ENCODE measurements at regions not wholly inside any gene's neighbourhood (a gene's known extent, or its start where the extent isn't known, plus 50 kb on each side); places are given as distances from the start of the nearest gene placed in this dataset.

DNA sequence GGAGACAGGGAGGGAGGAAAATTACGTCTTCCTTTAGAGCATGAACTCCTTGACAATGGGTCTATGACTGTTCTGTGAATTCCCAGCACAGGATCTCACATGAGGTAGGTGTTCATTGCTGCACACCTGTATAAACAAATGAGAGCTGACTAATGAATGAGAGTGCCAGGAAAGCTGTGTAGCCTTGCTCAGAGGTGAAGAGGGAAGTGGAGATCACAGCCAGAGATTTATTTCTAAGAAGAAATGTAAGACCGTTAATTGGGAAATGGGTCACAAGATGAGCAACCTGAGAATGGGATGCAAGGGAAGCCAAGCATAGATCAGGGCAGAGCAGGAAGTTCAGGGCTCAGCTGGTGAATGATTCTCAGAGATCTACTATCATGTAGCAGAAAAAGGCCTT lies 295.1 kb downstream of the CDK5RAP2 start:
- H3K9me3 ChIP-seq (replicated peaks) = no peaks in the 10 kb centered on the region
- H3K36me3 ChIP-seq = no peaks in the 10 kb centered on the region
- H3K27me3 ChIP-seq (replicated peaks) = no peaks in the 10 kb centered on the region; the same call in 1 of the 2 replicates
- H3K4me1 ChIP-seq (replicated peaks) = no peaks in the 10 kb centered on the region
- DNase-seq (ENCODE audit: low read depth in 1 of 2, low spot score in 2 of 2) = no peak
- H3K4me3 ChIP-seq = no peak overlapping the region
- no peak overlapping the region for H3K27ac ChIP-seq

DNA sequence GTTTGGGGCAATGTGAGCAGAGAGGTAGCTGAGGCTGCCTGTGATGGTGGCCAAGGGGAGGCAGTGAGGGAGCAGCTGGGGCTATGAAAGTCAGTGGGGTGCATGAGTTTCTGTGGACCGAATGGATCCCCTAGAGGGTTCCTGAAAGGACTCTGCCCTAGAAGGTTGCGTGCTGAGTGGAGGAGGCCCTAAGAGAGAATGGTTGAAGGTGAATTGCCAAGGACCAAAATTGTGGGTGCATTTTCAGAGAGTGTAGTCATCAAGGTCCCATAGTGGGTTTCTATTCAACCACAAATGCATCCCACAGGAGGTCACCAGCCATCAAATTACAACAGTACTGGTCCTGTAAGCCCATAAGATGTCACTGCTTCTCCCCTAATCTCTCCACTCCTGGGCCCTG lies 298.3 kb downstream of the CDK5RAP2 start:
- H3K4me3 ChIP-seq = no peak overlapping the region
- DNase-seq (ENCODE audit: low read depth in 1 of 2, low spot score in 2 of 2) = no peak
- no peak overlapping the region for H3K27ac ChIP-seq
- no peaks in the 10 kb centered on the region for H3K36me3 ChIP-seq
- no peaks in the 10 kb centered on the region; the same call in 1 of the 2 replicates for H3K27me3 ChIP-seq (replicated peaks)
- H3K4me1 ChIP-seq (replicated peaks) = no peaks in the 10 kb centered on the region
- no peaks in the 10 kb centered on the region for H3K9me3 ChIP-seq (replicated peaks)

DNA sequence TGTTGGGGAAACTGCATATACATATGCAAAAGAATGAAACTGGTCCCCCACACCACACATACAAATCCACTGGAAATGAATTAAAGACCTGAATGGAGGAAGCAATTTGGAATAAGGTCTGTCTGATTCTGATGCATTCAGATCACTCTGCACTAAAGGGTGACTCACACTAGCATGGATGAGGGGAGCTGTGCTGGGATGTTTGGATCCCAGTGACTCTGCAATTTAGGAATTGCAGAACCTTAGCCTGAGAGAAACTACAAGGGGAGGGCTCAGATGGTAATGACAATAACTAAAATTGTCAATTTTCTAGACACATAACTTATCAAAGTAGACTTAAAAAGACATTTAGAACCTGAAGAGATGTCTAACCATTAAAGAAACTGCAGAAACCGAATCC lies 312.0 kb downstream of the CDK5RAP2 start:
- DNase-seq (ENCODE audit: low read depth in 1 of 2, low spot score in 2 of 2) = no peak
- no peaks in the 10 kb centered on the region for H3K4me1 ChIP-seq (replicated peaks)
- no peaks in the 10 kb centered on the region for H3K36me3 ChIP-seq
- H3K4me3 ChIP-seq = no peak overlapping the region
- no peaks in the 10 kb centered on the region for H3K27me3 ChIP-seq (replicated peaks)
- no peak overlapping the region for H3K27ac ChIP-seq
- H3K9me3 ChIP-seq (replicated peaks) = no peaks in the 10 kb centered on the region

DNA sequence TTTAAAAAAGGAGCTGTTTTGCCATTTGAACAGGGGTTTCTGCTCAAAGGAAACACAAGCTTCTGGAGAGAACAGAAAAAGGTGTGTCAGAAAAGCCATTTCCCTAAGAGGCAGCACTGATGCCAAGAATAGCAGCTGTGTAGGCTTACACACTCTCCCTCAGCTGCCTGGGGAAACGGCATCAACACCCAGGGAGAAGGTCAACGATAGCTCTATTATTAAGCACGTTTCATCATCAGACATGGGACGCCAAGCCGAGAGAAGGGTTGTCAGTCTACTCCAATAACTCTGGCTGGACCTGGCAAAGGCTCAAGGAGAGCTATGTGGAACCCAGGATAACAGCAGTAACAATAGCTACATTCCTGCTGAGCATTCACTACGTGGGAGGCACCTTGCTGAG lies 314.2 kb downstream of the CDK5RAP2 start:
- DNase-seq (ENCODE audit: low read depth in 1 of 2, low spot score in 2 of 2) = no peak
- no peaks in the 10 kb centered on the region for H3K27me3 ChIP-seq (replicated peaks)
- H3K27ac ChIP-seq = no peak overlapping the region
- no peaks in the 10 kb centered on the region for H3K9me3 ChIP-seq (replicated peaks)
- no peak overlapping the region for H3K4me3 ChIP-seq
- no peaks in the 10 kb centered on the region for H3K36me3 ChIP-seq
- H3K4me1 ChIP-seq (replicated peaks) = no peaks in the 10 kb centered on the region

DNA sequence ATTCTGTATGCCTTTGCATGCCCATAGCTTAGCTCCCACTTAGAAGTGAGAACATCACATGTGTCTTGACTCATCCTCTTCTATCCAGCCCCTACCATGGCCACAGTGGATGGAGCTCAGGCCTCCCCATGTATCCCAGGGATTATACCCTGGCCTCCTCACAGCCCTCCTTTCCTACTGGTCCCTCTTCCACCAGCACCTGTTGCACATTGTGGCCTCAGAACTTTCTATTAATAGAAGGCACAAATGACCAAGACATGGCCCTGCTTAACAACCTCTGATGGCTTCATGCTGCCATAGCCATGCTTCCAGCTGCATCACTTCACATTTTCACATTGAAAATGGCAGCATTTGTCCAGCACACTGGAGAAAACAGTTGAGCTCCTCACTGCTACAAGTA lies 315.4 kb downstream of the CDK5RAP2 start:
- Histone ChIP-seq H3K27ac (no peak overlapping the region), H3K4me3 (no peak overlapping the region), H3K4me1 (replicated peaks) (no peaks in the 10 kb centered on the region), H3K27me3 (replicated peaks) (no peaks in the 10 kb centered on the region), H3K36me3 (no peaks in the 10 kb centered on the region), H3K9me3 (replicated peaks) (no peaks in the 10 kb centered on the region)
- DNase-seq (ENCODE audit: low read depth in 1 of 2, low spot score in 2 of 2) = no peak

DNA sequence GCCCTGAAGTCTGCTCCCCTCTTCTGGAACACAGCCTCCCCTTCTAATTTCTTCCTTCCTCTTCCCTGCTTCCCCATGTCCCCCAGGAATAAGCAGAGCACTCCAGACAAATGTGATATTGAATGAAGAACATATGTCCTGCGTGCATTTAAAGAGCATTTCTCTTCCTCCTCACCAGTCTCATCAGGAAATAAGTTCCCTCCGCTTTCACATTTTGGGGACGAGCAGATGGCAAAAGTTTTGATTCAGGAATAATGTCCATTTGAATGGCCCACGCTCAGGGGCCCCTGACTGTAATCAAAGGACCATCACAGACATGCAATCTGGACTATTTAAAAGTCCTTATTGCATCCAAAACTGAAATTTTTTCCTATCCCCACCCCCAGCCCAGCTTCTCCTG lies 316.1 kb downstream of the CDK5RAP2 start:
- Histone ChIP-seq H3K27me3 (replicated peaks) (no peaks in the 10 kb centered on the region), H3K4me3 (no peak overlapping the region), H3K27ac (no peak overlapping the region), H3K4me1 (replicated peaks) (no peaks in the 10 kb centered on the region), H3K36me3 (no peaks in the 10 kb centered on the region), H3K9me3 (replicated peaks) (no peaks in the 10 kb centered on the region)
- DNase-seq (ENCODE audit: low read depth in 1 of 2, low spot score in 2 of 2) = no peak

DNA sequence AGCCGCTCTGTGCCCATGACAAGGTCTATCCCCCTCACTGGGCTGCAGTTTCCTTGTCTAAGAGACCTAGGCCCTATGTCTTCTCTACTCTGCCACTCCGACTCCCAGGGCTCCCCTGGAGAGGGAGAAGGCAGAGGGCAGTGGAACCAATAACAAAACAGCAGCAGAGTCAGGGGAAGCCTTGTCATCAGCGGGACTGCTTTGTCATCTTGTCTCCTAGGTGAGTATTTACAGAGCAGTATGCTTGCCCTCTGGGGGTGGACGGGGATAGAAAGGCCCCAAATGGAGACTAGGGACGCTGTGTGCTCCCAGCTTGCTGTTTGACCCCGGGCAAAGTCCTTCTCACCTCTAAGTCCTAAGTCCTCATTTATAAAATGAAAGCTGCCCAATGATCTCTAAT lies 318.5 kb downstream of the CDK5RAP2 start:
- Histone ChIP-seq H3K4me3 (no peak overlapping the region), H3K27me3 (replicated peaks) (no peaks in the 10 kb centered on the region), H3K27ac (no peak overlapping the region), H3K4me1 (replicated peaks) (no peaks in the 10 kb centered on the region), H3K36me3 (no peaks in the 10 kb centered on the region), H3K9me3 (replicated peaks) (no peaks in the 10 kb centered on the region)
- no peak for DNase-seq (ENCODE audit: low read depth in 1 of 2, low spot score in 2 of 2)

DNA sequence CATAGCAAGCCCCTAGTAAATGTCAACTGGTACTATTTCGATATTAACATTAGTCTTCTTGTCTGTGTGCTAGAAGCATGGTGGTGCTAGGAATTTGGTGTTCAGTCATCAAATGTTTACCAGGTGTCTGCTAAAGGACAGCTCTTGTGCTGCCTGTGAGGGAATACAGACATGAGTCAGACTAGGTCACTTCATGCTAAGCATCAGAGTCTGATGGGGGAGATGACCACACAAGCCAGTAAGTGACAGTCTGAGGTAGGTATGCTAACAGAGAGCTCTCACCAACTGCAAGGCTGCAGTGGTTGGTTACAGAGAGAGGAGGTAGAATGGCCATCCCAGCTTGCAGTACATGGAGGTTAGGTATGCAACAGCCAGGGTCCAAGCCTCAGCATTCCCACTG lies 320.9 kb downstream of the CDK5RAP2 start:
- DNase-seq (ENCODE audit: low read depth in 1 of 2, low spot score in 2 of 2) = no peak
- Histone ChIP-seq H3K4me1 (replicated peaks) (no peaks in the 10 kb centered on the region), H3K4me3 (no peak overlapping the region), H3K9me3 (replicated peaks) (no peaks in the 10 kb centered on the region), H3K36me3 (no peaks in the 10 kb centered on the region), H3K27ac (no peak overlapping the region), H3K27me3 (replicated peaks) (no peaks in the 10 kb centered on the region)

DNA sequence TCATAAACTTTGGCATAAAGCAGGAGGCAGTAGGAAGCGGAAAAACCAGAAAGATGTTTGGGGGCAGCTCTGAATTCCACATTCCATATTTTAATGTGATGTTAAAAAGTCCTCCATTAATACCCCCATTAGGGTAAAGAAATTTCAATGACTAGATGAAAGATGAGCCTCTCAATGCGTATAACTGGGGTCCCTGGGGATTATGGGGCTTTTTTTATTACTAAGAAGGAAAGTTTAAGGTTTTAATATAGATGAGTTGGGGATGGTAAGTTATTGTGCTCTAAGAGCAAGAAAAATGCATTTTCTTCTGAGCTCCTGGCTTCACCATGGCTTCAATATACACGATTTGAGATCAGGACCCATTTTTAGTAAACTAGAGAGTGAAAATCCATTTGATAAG lies 321.9 kb downstream of the CDK5RAP2 start:
- Histone ChIP-seq H3K4me3 (no peak overlapping the region), H3K27ac (no peak overlapping the region), H3K4me1 (replicated peaks) (no peaks in the 10 kb centered on the region), H3K36me3 (no peaks in the 10 kb centered on the region), H3K9me3 (replicated peaks) (no peaks in the 10 kb centered on the region), H3K27me3 (replicated peaks) (no peaks in the 10 kb centered on the region)
- no peak for DNase-seq (ENCODE audit: low read depth in 1 of 2, low spot score in 2 of 2)

DNA sequence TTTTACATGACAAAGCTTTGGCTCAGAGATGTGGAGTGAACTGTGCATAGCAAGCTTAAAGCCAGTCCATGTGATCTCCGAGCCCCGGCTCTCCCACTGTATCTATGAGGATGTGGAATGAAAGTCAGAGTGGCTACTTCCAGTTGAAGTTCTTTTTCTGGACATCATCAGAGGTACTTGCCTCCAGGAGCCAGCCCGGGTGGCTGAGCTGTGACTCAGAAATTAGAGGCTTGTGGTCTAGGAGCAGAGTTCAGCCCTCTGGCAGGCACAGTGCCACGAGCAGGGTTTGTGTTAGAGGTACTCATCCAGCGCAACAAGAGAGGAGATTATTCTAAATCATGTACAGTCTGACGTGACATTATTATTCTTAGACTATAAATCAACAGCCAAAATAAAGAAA lies 322.5 kb downstream of the CDK5RAP2 start:
- DNase-seq (ENCODE audit: low read depth in 1 of 2, low spot score in 2 of 2) = no peak
- Histone ChIP-seq H3K4me3 (no peak overlapping the region), H3K36me3 (no peaks in the 10 kb centered on the region), H3K4me1 (replicated peaks) (no peaks in the 10 kb centered on the region), H3K27ac (no peak overlapping the region), H3K9me3 (replicated peaks) (no peaks in the 10 kb centered on the region), H3K27me3 (replicated peaks) (no peaks in the 10 kb centered on the region)

DNA sequence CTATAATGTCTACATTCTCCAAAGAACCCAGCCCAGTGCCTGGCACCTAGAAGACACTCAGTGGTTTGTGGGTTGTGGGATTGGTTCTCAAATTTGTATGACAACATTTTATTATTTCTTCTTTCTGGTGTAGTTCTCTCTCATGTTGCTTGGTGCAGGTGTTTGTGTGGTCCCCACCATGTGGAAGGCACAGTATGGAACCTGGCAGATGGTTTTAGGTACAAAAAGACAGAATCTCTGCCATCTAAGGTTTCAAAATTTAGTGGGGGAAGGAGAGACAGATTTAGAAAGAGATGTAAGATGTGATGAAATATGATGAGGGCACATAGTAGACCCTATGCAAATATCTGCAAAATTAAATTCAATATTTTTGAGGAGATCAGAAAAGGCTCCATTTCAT lies 323.8 kb downstream of the CDK5RAP2 start:
- no peak for DNase-seq (ENCODE audit: low read depth in 1 of 2, low spot score in 2 of 2)
- H3K27ac ChIP-seq = no peak overlapping the region
- H3K36me3 ChIP-seq = no peaks in the 10 kb centered on the region
- no peaks in the 10 kb centered on the region for H3K4me1 ChIP-seq (replicated peaks)
- H3K4me3 ChIP-seq = no peak overlapping the region
- no peaks in the 10 kb centered on the region for H3K27me3 ChIP-seq (replicated peaks)
- no peaks in the 10 kb centered on the region for H3K9me3 ChIP-seq (replicated peaks)

DNA sequence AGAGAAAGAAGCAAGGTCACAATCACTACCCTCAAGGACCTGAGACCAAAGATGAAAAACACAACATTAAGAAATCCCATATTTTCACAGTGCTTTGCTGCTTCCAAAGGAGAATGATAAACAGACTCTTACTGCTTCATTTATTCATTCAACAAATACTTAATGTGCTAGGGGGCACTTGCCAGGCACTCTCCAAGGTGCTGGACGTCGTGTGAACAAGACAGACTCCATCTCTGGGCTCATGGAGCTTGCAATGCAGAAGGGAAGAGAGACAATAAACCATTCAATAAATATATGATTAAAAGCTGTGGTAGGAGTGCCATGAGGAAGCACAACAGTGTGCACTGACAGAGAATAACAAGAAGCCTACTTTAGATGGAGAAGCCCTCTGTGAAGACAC lies 327.7 kb downstream of the CDK5RAP2 start:
- Histone ChIP-seq H3K4me1 (replicated peaks) (no peaks in the 10 kb centered on the region), H3K4me3 (no peak overlapping the region), H3K27me3 (replicated peaks) (no peaks in the 10 kb centered on the region), H3K9me3 (replicated peaks) (no peaks in the 10 kb centered on the region), H3K36me3 (no peaks in the 10 kb centered on the region), H3K27ac (no peak overlapping the region)
- DNase-seq (ENCODE audit: low read depth in 1 of 2, low spot score in 2 of 2) = no peak

DNA sequence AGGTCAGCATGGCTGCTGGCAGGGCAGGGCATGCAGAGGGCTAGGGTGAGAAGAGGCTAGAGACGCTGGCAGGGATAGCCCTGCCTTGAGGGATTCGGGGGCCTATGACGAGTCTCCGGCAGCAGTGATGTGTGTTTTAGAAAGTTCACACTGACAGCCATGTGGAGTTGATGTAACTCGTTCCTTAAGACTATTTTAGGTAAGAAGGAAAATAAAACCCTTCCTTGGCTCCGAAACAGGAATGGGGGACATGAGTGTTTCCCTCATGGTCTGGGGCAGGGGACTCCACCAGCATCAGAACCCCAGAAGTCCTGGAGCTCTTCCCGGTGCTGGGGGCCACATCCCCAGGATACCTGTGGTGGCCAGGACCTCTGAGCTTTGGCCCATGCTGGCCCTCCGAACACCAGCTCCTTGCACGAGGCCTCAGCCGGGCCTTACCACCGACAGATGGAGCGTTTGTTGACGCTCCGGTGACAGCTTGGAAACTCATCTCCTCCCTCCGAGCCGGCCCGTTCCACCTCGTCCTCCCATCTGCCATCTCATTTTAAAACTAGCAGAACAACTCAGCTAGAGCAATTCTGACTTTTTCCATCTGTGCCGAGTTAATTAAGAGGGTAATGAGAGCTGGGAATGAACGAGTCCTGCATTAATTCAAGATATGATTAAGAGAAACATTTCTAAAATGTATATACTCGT lies 337.7 kb downstream of the CDK5RAP2 start:
- H3K27ac ChIP-seq = no peak overlapping the region
- no peaks in the 10 kb centered on the region for H3K9me3 ChIP-seq (replicated peaks)

DNA sequence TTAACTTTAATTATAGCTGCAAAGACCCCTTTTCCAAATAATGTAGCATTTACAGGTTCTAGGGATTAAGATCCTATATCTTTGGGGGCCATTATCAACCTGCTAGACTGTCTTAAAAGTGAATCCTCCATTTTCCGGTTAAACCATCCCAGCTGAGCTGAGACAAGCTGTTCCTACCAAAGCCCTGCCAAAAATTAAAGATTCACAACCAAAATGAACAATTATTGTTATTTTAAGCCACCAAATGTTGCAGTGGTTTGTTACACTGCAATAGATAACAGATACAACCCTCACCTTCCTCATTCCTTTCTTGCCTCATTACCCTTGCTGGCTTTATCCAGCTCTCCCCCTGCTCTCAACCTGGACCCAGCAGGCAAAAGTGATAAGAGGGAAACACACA lies 343.4 kb downstream of the CDK5RAP2 start:
- H3K4me3 ChIP-seq = no peak overlapping the region
- H3K36me3 ChIP-seq = no peaks in the 10 kb centered on the region
- no peak overlapping the region for H3K27ac ChIP-seq
- DNase-seq (ENCODE audit: low read depth in 1 of 2, low spot score in 2 of 2) = no peak
- H3K4me1 ChIP-seq (replicated peaks) = no peaks in the 10 kb centered on the region
- no peaks in the 10 kb centered on the region for H3K27me3 ChIP-seq (replicated peaks)
- no peaks in the 10 kb centered on the region for H3K9me3 ChIP-seq (replicated peaks)

More for the DNA sequence above, 337.7 kb downstream of the CDK5RAP2 start:
- H3K4me3 ChIP-seq = no peak overlapping the region
- no peaks in the 10 kb centered on the region for H3K36me3 ChIP-seq
- no peaks in the 10 kb centered on the region for H3K4me1 ChIP-seq (replicated peaks)
- no peaks in the 10 kb centered on the region for H3K27me3 ChIP-seq (replicated peaks)
- no peak for DNase-seq (ENCODE audit: low read depth in 1 of 2, low spot score in 2 of 2)

DNA sequence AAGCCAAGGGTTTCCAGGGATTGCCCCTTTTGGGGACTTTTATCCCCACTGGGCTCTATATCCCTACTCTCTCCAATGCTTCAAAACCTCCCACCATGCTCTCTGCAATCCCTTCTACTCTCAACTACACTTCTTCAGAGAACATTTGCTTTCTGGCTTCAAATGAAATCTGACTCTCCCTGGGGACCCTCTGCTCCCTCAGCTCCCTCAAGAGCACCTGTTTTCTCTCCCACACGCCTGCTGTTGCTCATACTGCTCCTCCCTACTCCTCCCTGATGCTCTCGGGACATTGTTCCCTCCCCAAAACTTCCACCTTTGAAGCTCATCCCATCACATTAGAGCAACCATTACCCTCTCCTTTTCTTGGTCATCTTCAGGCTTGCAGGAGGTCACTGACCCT lies 344.9 kb downstream of the CDK5RAP2 start:
- no peak overlapping the region for H3K27ac ChIP-seq
- no peak overlapping the region for H3K4me3 ChIP-seq
- no peaks in the 10 kb centered on the region for H3K4me1 ChIP-seq (replicated peaks)
- no peaks in the 10 kb centered on the region for H3K9me3 ChIP-seq (replicated peaks)
- H3K36me3 ChIP-seq = no peaks in the 10 kb centered on the region
- no peaks in the 10 kb centered on the region for H3K27me3 ChIP-seq (replicated peaks)
- no peak for DNase-seq (ENCODE audit: low read depth in 1 of 2, low spot score in 2 of 2)
